GM12872 (cell line): ENCODE measurements at regions not wholly inside any gene's neighbourhood (a gene's known extent, or its start where the extent isn't known, plus 50 kb on each side); places are given as distances from the start of the nearest gene placed in this dataset.

Source experiments
- TF ChIP-seq, protein P1 (sequence below): IDR thresholded peaks from 3 replicates; pipeline ENCODE4 v1.5.1; 2011; ENCODE audit warnings: low read depth, mild to moderate bottlenecking, low read length, moderate library complexity; ENCODE audit not compliant: insufficient read depth

DNA sequence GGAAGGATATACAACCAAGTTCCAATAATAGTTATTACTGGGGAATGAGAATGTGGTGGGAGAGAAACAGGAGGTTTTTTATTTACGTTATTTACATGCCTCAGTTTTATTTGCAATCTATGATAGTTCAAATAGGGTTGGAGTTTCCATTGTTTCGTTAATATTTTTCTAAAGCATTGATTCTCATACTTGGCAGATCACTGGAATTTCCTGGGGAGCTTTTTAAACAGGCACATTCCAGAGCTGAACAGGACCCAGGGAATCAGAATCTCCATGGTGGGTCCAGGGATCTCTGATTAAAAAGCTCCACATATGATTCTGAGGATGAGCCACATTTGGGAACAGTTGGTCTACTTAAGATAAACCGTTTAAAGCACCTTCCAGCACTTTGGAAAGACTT, 123.9 kb downstream of the IL20RB start:
- TF ChIP-seq, protein P1, sequence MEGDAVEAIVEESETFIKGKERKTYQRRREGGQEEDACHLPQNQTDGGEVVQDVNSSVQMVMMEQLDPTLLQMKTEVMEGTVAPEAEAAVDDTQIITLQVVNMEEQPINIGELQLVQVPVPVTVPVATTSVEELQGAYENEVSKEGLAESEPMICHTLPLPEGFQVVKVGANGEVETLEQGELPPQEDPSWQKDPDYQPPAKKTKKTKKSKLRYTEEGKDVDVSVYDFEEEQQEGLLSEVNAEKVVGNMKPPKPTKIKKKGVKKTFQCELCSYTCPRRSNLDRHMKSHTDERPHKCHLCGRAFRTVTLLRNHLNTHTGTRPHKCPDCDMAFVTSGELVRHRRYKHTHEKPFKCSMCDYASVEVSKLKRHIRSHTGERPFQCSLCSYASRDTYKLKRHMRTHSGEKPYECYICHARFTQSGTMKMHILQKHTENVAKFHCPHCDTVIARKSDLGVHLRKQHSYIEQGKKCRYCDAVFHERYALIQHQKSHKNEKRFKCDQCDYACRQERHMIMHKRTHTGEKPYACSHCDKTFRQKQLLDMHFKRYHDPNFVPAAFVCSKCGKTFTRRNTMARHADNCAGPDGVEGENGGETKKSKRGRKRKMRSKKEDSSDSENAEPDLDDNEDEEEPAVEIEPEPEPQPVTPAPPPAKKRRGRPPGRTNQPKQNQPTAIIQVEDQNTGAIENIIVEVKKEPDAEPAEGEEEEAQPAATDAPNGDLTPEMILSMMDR, result no peak

- TF ChIP-seq, protein P1, result no peak
Measured at GRCh38 chr3:137082763-137083162, 125.0 kb downstream of the IL20RB start.

DNA sequence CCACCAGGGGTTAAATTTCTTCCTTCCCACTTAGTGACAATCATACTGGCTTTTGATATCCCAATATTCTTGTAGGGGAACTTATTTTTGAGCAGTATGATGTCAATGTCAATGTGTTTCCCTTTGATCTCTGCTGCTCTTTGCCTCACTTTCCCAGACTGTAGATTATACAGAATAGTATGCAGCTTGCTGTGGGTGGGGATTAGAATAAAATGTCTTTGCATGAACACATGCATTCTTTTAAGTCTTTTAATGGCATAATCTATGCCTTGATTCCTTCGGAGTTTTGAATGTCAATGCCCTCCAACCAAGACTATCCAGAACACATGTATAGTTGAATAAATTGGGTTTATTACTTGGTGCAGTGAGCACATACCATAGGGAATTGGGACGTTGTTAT, 125.5 kb downstream of the IL20RB start:
- TF ChIP-seq, protein P1, result no peak

- TF ChIP-seq, protein P1, result no peak
Measured at GRCh38 chr3:137084586-137084985, 126.8 kb downstream of the IL20RB start.

DNA sequence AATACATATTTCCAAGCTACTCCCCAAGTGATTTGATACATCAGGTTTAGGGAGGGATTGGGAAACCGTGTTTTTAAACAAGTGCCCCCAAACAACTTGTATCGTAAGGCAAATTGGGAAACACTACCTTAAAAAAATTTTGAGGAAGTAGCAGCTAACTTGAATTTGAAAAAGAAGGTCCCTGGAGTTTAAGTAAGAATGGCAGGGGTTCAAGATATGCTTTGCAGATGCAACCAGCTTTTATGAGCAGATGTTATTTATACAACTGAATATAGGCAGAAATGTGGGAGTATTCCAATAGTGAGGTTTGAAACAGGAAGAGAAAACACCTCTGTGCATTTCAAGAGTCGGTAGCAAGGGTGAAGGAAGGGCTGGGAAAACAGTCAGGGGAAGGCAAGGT, 139.6 kb downstream of the IL20RB start:
- TF ChIP-seq, protein P1, result no peak

GRCh38 chr3:137097852-137098251, 140.1 kb downstream of the IL20RB start:
- TF ChIP-seq, protein P1, result no peak

DNA sequence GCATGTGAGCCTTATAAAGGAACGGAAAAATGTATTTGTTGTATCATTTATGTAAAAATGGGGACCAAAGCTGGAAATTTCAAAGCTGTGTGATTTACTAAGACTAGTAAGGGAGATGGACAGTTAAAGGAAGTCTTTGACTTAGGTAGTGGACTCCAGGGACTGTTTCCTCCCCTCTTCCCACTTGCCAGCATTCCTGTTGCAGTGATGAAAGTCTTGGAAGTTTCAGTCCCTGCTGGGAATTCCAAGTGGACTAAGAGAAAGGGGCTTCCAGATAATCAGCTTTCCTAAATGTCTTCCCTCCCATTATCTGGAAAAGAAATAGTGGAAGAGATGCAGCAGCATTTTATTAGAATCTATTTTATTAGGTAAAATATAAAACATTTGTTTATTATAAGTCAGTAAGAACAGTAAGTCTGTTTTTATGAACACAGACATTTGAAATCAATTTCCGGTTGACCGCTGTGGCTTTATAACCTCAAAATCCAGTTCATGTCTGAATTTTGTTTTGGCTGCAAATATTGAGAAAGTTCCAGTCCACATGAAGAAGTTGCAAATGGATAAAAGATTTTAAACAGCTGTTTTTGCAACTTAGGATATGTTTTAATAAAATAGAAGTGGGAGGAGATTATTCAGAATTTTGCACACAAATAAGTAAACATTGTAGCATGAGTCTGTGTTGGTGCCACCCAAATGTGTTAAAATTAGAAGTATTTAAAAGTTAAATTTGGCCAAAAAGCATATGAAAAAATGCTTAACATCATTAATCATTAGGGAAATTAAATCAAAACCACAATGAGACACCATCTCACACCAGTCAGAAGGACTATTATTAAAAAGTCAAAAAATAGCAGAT, 141.8 kb downstream of the IL20RB start:
- TF ChIP-seq, protein P1, result no peak
